NB4 (cell line): ENCODE measurements at regions not wholly inside any gene's neighbourhood (a gene's known extent, or its start where the extent isn't known, plus 50 kb on each side); places are given as distances from the start of the nearest gene placed in this dataset.

ENCODE experiments used
- DNase-seq: peaks from one replicate; pipeline ENCODE4 v3.0.0; 2010; ENCODE audit warnings: low read depth
- H3K4me3 ChIP-seq: one replicate; pipeline ENCODE4 v1.5.1; 2011; ENCODE audit warnings: mild to moderate bottlenecking, low read depth, low read length, moderate library complexity
- MYC ChIP-seq: IDR thresholded peaks from 2 replicates; pipeline ENCODE4 v1.6.1; 2011; ENCODE audit warnings: low read depth, low read length
- POLR2A ChIP-seq: IDR thresholded peaks from 2 replicates; pipeline ENCODE4 v1.6.1; 2011; ENCODE audit warnings: mild to moderate bottlenecking; ENCODE audit not compliant: insufficient read length; ENCODE audit errors: extremely low read depth
- TF ChIP-seq, protein P1 (sequence below): IDR thresholded peaks from 2 replicates; pipeline ENCODE4 v1.6.1; 2011; ENCODE audit warnings: low read depth, low read length
- TF ChIP-seq, protein P2 (sequence below): IDR thresholded peaks from one replicate; pipeline ENCODE4 v1.5.1; 2012; ENCODE audit warnings: low read depth, low read length

DNA sequence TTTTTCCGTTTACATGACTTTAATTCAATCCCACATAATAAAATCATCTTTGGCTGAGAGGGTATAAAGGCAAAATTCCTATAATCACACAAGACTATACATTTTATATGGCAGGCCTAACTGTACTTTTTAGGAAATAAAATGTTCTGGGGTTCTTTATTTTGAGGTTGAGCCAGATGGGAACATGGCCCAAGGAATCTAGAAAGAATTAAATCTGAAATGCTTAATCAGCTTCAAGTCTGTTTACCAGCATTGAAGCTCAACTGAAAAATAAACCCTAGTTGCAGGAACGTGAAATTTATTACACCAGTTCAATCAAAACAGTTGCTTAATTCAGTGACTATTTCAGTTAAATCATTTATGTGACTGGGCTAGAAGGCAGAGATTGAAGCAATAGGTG, 191.0 kb upstream of the BTG1 start:
- H3K4me3 ChIP-seq = no peak overlapping the region
- TF ChIP-seq POLR2A (no peak), MYC (no peak)
- TF ChIP-seq, protein P1, sequence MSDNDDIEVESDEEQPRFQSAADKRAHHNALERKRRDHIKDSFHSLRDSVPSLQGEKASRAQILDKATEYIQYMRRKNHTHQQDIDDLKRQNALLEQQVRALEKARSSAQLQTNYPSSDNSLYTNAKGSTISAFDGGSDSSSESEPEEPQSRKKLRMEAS = no peak
- TF ChIP-seq, protein P2, sequence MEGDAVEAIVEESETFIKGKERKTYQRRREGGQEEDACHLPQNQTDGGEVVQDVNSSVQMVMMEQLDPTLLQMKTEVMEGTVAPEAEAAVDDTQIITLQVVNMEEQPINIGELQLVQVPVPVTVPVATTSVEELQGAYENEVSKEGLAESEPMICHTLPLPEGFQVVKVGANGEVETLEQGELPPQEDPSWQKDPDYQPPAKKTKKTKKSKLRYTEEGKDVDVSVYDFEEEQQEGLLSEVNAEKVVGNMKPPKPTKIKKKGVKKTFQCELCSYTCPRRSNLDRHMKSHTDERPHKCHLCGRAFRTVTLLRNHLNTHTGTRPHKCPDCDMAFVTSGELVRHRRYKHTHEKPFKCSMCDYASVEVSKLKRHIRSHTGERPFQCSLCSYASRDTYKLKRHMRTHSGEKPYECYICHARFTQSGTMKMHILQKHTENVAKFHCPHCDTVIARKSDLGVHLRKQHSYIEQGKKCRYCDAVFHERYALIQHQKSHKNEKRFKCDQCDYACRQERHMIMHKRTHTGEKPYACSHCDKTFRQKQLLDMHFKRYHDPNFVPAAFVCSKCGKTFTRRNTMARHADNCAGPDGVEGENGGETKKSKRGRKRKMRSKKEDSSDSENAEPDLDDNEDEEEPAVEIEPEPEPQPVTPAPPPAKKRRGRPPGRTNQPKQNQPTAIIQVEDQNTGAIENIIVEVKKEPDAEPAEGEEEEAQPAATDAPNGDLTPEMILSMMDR = no peak
- no peak for DNase-seq

DNA sequence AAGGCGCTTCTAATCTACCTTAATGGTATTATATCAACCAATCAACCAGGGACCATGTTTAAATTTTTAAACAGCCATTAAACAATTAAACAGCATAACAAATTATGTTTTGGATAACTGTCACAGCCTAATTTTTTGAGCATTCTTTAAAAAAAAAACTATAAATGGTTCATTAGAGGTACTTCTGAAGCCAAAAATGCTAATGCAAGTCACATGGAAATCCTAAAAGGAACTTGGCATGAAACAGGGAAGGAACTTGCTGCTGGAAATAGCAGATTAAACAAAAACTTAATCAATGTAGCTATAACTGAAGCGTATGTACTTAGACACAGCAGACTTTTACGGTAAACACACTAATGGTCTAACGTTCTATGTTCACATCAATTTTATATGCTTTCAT, 190.2 kb upstream of the BTG1 start:
- TF ChIP-seq POLR2A = no peak
- TF ChIP-seq, protein P2 = no peak
- TF ChIP-seq MYC = no peak
- TF ChIP-seq, protein P1 = no peak
- DNase-seq = no peak
- no peak overlapping the region for H3K4me3 ChIP-seq

DNA sequence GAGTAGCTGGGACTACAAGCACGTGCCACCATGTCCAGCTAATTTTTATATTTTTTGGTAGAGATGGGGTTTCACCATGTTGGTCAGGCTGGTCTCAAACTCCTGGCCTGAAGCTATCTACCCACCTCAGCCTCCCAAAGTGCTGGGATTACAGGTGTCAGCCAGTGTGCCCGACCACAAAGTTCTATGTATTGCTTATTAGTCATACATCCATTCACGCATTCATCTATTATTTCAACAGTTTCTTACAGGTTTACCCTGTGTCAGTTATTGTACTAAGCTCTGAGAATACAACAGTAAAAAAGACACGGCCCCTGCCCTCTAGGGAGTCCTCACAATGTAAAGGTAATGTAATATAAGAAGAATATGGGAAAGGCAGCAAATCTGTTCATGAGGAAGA, 188.9 kb upstream of the BTG1 start:
- TF ChIP-seq, protein P1 = no peak
- TF ChIP-seq MYC = no peak
- no peak for TF ChIP-seq POLR2A
- TF ChIP-seq, protein P2 = no peak
- no peak for DNase-seq
- no peak overlapping the region for H3K4me3 ChIP-seq

DNA sequence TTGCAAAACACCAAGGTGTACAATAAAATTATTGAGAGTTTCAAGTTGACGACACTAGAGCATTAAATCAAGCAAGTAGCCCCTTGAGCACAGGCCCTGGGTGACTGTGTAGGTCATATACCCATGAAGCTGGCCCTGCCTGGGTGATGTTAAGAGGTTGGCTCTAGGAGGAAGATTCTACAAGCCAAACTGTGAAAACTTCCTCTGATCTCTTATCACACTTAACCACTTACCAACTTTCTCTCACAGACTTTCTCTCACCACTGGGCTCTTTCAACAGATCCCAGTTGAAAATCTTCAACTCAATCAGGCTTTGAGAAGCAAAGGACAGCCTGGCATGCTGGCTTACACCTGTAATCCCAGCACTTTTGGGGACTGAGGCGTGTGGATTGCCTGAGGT, 186.9 kb upstream of the BTG1 start:
- DNase-seq = no peak
- TF ChIP-seq, protein P1 = no peak
- TF ChIP-seq MYC (no peak), POLR2A (no peak)
- TF ChIP-seq, protein P2 = no peak
- no peak overlapping the region for H3K4me3 ChIP-seq

DNA sequence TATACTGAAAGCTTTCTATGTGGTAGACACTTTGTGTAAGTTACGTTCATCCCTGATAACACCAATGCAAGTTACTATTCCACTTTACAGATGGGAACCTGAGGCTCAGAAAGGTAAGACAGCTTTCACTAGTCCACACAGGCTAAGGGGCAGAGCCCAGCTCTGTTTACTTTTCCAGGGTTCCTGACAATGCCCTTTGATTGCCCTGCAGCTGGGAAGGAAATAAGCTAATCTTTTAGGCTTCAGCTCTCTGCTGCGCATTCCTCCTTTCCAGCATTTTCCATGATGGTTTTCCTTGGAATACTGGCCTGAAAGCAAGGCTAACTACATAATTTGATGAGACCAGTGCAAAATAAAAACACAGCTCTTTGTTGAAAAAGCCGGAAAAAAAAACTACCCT, 185.7 kb upstream of the BTG1 start:
- no peak overlapping the region for H3K4me3 ChIP-seq
- DNase-seq = no peak
- TF ChIP-seq MYC = no peak
- TF ChIP-seq, protein P2 = no peak
- TF ChIP-seq, protein P1 = no peak
- TF ChIP-seq POLR2A = no peak

DNA sequence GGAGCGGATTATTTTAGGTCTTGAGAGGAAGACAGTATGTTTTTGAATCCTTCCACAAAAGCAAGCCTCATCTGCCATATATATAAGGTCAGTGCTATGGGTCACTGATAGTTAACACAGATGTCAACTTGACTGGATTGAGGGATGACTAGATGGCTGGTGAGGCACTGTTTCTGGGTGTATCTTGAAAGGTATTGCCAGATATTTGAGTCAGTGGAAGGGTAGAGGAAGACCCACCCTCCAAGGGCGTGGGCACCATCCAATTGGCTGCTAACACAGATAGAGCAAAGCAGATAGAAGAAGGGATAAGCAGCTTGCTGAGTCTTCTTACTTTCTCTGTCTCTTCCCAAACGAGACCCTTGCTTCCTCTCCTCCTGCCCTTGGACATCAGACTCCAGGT, 185.0 kb upstream of the BTG1 start:
- H3K4me3 ChIP-seq = no peak overlapping the region
- no peak for DNase-seq
- TF ChIP-seq, protein P2 = no peak
- TF ChIP-seq MYC = no peak
- TF ChIP-seq, protein P1 = no peak
- TF ChIP-seq POLR2A = no peak
